ENCODE measurements at regions not wholly inside any gene's neighbourhood (a gene's known extent, or its start where the extent isn't known, plus 50 kb on each side); places are given as distances from the start of the nearest gene placed in this dataset.

DNA sequence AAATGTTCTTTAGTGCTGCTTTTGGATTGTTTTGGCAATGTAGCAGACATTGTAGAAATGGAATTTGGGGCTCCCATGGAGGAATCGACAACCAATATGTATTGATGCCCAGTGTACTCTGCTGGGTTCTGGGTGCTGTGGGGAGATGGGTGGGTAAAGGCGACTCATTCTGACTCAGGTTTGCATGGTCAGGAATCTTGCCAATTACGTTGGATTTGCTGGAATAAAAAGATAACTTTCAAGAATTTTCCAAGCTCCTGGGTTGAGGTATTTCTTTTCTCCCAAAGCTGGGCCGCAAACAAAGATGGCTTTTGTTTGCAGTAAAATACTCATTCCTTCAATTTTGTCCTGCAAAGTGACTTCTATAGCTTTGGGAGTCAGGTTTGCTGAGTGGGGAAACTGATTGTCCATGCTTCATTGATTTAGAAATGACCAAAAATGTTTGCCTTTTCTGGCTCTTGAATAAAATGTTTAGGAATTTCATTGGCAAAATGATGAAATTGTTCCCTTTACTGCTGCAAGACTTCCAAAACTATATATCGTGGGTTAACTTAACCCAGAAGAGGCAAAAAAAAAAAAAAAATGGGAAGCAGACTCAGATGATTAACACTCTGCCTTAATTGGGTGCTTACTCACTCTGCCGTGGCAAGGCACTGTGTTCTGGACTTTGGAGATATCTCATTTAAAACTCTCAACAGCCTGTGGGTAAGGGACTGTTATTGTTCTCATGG, 57.0 kb downstream of the RTL9 start:
- TF ChIP-seq, protein P1, sequence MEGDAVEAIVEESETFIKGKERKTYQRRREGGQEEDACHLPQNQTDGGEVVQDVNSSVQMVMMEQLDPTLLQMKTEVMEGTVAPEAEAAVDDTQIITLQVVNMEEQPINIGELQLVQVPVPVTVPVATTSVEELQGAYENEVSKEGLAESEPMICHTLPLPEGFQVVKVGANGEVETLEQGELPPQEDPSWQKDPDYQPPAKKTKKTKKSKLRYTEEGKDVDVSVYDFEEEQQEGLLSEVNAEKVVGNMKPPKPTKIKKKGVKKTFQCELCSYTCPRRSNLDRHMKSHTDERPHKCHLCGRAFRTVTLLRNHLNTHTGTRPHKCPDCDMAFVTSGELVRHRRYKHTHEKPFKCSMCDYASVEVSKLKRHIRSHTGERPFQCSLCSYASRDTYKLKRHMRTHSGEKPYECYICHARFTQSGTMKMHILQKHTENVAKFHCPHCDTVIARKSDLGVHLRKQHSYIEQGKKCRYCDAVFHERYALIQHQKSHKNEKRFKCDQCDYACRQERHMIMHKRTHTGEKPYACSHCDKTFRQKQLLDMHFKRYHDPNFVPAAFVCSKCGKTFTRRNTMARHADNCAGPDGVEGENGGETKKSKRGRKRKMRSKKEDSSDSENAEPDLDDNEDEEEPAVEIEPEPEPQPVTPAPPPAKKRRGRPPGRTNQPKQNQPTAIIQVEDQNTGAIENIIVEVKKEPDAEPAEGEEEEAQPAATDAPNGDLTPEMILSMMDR (IDR thresholded peaks at IDR 0.05), result no peak
- TF ChIP-seq POLR2A (IDR thresholded peaks at IDR 0.05), result no peak
